Fibroblast of mammary gland (primary cell): ENCODE measurements at regions not wholly inside any gene's neighbourhood (a gene's known extent, or its start where the extent isn't known, plus 50 kb on each side); places are given as distances from the start of the nearest gene placed in this dataset.

ENCODE experiments used
- DNase-seq: peaks from one replicate; pipeline ENCODE4 v3.0.0-alpha.2; 2010; ENCODE audit warnings: low read depth
- H3K4me3 ChIP-seq: 2 replicates; pipeline ENCODE4 v1.5.1; 2011; ENCODE audit warnings: low read depth, mild to moderate bottlenecking, low read length, moderate library complexity; ENCODE audit not compliant: control insufficient read depth
- TF ChIP-seq, protein P1 (sequence below): conservative IDR thresholded peaks from 2 replicates; pipeline ENCODE4 v1.5.1; 2011; ENCODE audit warnings: low read depth, low read length, inconsistent platforms; ENCODE audit not compliant: control insufficient read depth, insufficient read depth

DNA sequence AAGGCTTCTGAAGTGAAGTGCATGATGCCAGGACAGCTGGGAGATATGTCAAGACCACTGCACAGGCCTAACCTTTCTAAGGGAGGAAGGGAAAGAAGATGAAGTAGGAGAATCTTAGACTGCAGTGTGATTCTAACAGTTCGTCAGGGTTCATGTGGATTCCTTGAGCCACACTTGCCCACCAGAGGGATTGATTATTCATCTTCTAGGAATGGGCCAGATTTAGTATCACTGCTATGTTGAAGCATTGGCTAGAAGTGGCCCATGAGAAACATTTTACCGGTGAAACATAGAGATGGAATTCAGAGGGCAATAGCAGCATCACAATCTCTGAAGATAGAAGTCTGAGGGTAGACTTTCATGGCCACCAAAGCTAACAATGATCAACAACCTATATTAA is 550.8 kb upstream of the SLITRK1 start:
- peak; percentile 74 for DNase-seq
- TF ChIP-seq, protein P1, sequence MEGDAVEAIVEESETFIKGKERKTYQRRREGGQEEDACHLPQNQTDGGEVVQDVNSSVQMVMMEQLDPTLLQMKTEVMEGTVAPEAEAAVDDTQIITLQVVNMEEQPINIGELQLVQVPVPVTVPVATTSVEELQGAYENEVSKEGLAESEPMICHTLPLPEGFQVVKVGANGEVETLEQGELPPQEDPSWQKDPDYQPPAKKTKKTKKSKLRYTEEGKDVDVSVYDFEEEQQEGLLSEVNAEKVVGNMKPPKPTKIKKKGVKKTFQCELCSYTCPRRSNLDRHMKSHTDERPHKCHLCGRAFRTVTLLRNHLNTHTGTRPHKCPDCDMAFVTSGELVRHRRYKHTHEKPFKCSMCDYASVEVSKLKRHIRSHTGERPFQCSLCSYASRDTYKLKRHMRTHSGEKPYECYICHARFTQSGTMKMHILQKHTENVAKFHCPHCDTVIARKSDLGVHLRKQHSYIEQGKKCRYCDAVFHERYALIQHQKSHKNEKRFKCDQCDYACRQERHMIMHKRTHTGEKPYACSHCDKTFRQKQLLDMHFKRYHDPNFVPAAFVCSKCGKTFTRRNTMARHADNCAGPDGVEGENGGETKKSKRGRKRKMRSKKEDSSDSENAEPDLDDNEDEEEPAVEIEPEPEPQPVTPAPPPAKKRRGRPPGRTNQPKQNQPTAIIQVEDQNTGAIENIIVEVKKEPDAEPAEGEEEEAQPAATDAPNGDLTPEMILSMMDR: no peak
- no peak overlapping the region for H3K4me3 ChIP-seq

DNA sequence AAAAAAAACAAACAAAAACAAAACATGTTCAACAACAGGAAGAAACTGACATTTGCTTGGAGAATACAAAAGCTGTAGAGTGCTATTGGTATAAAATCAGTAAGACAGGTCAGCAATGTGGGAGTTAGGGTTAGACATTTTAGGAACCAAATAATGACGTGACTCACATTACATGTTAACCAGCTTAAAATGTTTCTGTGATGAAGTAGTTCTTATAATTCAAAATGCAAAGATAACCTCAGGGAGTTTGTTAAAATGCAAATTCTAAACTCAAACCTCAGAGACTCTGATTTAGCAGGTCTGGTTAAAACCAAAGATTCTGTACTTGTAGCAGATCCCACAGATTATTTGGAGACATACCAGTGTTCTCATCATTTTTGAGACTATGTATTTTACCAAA is 549.4 kb upstream of the SLITRK1 start:
- H3K4me3 ChIP-seq: no peak overlapping the region
- TF ChIP-seq, protein P1: no peak
- DNase-seq: peak; percentile 48

DNA sequence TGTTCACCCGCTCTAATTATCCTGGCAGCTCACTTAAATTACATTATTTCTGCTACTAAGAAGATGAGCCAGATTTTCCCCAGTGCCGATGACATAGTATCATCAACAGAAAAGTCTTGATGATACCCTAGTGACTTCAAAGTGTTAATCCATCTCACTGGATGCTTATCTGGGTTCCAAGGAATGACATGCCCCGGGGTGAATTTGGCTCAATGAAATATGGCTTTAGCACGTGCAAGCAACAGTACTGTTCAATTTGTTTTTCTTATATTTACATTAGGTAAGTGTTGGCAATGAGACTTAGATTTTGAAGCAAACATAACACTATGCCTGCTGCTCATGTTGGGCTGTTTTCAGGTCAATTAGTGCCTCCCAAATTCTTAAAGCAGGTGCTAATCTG is 548.2 kb upstream of the SLITRK1 start:
- H3K4me3 ChIP-seq: no peak overlapping the region
- TF ChIP-seq, protein P1: no peak
- DNase-seq: no peak

DNA sequence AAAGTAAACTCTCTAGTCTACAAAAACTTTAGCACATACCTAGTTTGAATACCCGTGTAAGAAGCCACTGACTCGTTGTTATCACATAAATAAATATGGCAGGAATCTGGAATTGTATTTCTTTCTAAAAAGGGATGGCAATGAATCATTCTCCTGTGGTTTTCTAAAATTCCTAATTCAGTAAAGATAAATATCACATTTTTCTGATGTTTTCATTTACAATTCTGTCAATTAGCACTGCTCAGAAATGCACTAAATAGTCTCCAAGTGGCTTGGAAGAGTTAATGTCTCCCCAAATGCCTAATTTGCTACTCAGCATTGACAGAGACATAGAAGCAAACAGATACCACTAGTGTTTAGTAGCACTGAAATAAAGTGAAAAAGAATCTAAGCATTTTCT is 547.7 kb upstream of the SLITRK1 start:
- TF ChIP-seq, protein P1: no peak
- no peak overlapping the region for H3K4me3 ChIP-seq
- DNase-seq: peak; percentile 22

DNA sequence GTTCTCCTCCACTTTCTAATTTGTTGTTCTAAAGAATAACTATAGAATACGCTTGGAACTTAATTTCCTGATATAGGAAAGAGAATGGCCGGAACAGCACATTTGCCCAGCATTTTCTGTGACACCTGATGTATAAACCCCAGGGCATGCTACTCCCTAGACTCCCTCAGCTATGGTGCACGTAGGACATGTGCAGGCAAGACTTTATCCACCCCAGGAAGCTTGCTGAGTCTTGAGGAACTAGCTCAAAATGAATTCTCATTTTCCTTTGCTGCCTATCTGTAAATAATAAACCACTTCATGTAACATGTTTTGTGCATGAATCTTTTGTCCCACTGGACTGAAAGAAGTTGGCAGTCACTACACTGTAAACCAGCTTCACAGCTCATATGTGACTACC is 535.8 kb upstream of the SLITRK1 start:
- no peak for DNase-seq
- TF ChIP-seq, protein P1: no peak
- no peak overlapping the region for H3K4me3 ChIP-seq

DNA sequence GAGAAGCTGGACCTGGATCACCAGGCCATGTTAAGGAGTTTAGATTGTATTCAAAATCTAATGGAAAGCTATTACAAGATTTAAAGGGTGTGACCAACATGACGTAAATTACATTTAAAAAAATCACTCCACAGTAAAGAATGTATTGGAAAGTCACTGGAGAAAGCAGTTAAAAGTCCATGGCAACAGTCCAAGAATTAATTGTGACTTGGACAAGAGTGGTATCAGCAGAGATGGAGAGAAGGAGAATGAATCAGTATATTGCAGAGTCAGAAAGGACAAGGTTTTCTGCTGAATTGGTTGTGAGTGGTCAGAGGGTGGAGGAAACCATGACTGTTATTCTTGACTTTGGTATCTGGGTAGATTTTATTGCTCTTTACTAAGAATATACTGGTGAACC is 535.1 kb upstream of the SLITRK1 start:
- DNase-seq: peak; percentile 44
- TF ChIP-seq, protein P1: no peak
- H3K4me3 ChIP-seq: no peak overlapping the region

DNA sequence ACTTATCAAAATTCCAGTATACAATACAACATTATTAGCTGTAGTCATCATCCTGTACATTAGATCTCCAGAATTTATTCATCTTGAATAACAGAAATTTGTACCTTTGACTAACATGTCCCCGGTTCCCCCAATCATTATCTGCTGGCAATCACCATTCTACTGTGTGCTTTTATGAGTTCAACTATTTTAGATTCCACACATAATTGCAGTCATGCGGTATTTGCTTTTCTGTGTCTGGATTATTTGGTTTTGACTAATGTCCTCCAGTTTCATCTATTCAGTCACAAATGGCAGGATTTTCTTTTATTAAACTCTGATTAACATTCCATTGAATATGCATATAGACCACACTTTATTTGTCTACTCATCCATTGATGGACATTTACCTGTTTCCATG is 530.7 kb upstream of the SLITRK1 start:
- TF ChIP-seq, protein P1: no peak
- no peak overlapping the region for H3K4me3 ChIP-seq
- DNase-seq: no peak
